ENCODE measurements at regions not wholly inside any gene's neighbourhood (a gene's known extent, or its start where the extent isn't known, plus 50 kb on each side); places are given as distances from the start of the nearest gene placed in this dataset.
"Not testable (repeated sequence)": the region's sequence is repeated elsewhere in the genome, so short reads cannot be mapped to it uniquely, and the experiment has no call there.

- H3K36me3 Mint-ChIP-seq (ENCODE audit: low read depth); H3K27me3 Mint-ChIP-seq (ENCODE audit: low read depth, poor library complexity); H3K27ac Mint-ChIP-seq; H3K4me1 Mint-ChIP-seq; DNase-seq; H3K4me3 Mint-ChIP-seq; H3K9me3 Mint-ChIP-seq: not testable (repeated sequence)
Observed at GRCh38 chr16:21422824-21423223, 144.7 kb upstream of the CRYM start.

GRCh38 chr16:21404699-21405098 is 126.6 kb upstream of the CRYM start:
- not testable (repeated sequence) for H3K4me3 Mint-ChIP-seq; H3K4me1 Mint-ChIP-seq; H3K36me3 Mint-ChIP-seq (ENCODE audit: low read depth); H3K27me3 Mint-ChIP-seq (ENCODE audit: low read depth, poor library complexity); DNase-seq; H3K27ac Mint-ChIP-seq; H3K9me3 Mint-ChIP-seq

GRCh38 chr16:21397866-21398265 is 119.8 kb upstream of the CRYM start:
- H3K27ac Mint-ChIP-seq; H3K4me3 Mint-ChIP-seq; DNase-seq; H3K4me1 Mint-ChIP-seq; H3K27me3 Mint-ChIP-seq (ENCODE audit: low read depth, poor library complexity); H3K36me3 Mint-ChIP-seq (ENCODE audit: low read depth); H3K9me3 Mint-ChIP-seq: not testable (repeated sequence)

DNA sequence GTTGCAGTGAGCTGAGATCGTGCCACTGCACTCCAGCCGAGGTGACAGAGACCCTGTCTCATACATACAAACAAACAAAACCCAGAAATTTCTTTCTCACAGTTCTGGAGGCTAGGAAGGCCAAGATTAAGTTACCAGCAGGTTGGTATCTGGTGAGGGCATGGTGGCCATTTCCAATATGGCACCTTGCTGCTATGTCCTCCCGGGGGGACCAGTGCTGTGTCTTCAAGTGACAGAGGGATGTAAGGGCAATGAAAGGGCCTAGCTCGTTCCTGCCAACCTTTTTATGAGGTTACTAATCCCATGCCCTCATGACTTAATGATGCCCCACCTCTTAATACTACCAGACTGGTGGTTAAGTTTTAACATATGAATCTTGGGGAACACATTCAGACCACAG is 118.5 kb upstream of the CRYM start:
- not testable (repeated sequence) for H3K27ac Mint-ChIP-seq; H3K4me3 Mint-ChIP-seq; H3K27me3 Mint-ChIP-seq (ENCODE audit: low read depth, poor library complexity); H3K36me3 Mint-ChIP-seq (ENCODE audit: low read depth); H3K9me3 Mint-ChIP-seq; H3K4me1 Mint-ChIP-seq; DNase-seq

DNA sequence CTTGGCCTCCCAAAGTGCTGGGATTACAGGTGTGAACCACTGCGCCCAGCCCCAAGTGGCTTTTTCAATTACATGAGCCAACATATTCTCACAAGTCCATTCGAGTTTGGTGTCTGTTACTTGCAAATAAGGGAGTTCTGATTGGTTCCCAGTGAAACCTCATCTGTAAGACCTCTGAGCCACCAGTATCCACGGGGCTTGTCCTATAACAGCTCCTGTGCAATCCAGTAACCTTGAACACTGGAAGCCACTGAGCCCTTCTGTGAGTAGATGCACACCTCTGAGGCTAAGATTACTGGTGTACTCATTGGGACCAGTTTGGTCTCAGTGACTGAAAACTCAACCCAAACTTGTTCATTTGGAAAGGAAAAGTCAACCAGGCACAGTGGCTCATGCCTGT is 112.5 kb upstream of the CRYM start:
- not testable (repeated sequence) for H3K4me3 Mint-ChIP-seq; H3K27ac Mint-ChIP-seq; H3K9me3 Mint-ChIP-seq; H3K27me3 Mint-ChIP-seq (ENCODE audit: low read depth, poor library complexity); H3K4me1 Mint-ChIP-seq; H3K36me3 Mint-ChIP-seq (ENCODE audit: low read depth); DNase-seq

- not testable (repeated sequence) for H3K4me1 Mint-ChIP-seq; H3K36me3 Mint-ChIP-seq (ENCODE audit: low read depth); H3K27me3 Mint-ChIP-seq (ENCODE audit: low read depth, poor library complexity); H3K27ac Mint-ChIP-seq; H3K9me3 Mint-ChIP-seq; H3K4me3 Mint-ChIP-seq
- peak; percentile 12 for DNase-seq
Observed at GRCh38 chr16:21389860-21390259, 111.8 kb upstream of the CRYM start.

- not testable (repeated sequence) for H3K9me3 Mint-ChIP-seq; H3K4me3 Mint-ChIP-seq; H3K27me3 Mint-ChIP-seq (ENCODE audit: low read depth, poor library complexity); H3K4me1 Mint-ChIP-seq; H3K27ac Mint-ChIP-seq; DNase-seq; H3K36me3 Mint-ChIP-seq (ENCODE audit: low read depth)
Observed at GRCh38 chr16:21387757-21388156, 109.7 kb upstream of the CRYM start.

GRCh38 chr16:21386201-21386915 is 108.3 kb upstream of the CRYM start:
- not testable (repeated sequence) for H3K27me3 Mint-ChIP-seq (ENCODE audit: low read depth, poor library complexity); H3K36me3 Mint-ChIP-seq (ENCODE audit: low read depth); H3K9me3 Mint-ChIP-seq; H3K27ac Mint-ChIP-seq; H3K4me1 Mint-ChIP-seq; DNase-seq; H3K4me3 Mint-ChIP-seq

DNA sequence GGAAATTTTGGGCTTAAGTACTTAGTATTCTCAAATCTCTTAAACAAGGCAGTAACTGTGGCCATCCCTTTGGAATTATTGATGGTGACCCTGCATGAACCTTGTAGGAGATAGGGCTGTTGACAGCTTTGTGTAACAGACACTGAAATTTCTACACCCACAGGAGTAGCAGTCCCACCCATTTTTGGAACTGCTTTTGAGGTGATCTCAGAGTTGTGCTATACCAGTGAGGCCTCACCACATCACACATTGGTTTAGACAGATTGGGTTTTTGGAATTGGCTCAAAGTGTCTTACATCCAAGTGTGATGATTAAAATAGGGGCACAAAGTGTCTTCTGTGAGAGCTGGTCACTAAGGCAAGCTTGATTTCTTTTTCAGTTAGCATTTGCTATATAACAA is 105.6 kb upstream of the CRYM start:
- H3K9me3 Mint-ChIP-seq; DNase-seq; H3K4me3 Mint-ChIP-seq; H3K27me3 Mint-ChIP-seq (ENCODE audit: low read depth, poor library complexity); H3K36me3 Mint-ChIP-seq (ENCODE audit: low read depth); H3K27ac Mint-ChIP-seq; H3K4me1 Mint-ChIP-seq: not testable (repeated sequence)

DNA sequence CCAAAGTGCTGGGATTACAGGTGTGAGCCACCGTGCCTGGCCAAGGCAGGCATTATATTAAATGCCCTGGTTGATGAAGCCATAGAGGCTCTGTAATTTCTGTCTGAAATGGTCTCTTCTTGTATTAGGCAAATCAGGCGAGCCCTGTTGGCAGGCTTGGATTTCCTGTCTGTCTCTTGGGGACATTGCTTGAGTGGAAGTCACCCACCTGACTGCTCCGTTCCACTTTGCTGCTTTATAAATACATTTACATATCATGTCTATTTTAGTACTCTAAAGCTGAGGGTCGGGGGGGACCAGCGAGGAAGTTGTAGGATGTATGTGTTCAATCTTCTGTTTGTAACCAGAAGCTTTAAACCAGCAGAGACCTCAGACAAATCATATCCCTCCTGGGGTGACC is 101.6 kb upstream of the CRYM start:
- not testable (repeated sequence) for H3K27ac Mint-ChIP-seq; H3K9me3 Mint-ChIP-seq; H3K4me1 Mint-ChIP-seq; H3K36me3 Mint-ChIP-seq (ENCODE audit: low read depth); H3K4me3 Mint-ChIP-seq; H3K27me3 Mint-ChIP-seq (ENCODE audit: low read depth, poor library complexity); DNase-seq

DNA sequence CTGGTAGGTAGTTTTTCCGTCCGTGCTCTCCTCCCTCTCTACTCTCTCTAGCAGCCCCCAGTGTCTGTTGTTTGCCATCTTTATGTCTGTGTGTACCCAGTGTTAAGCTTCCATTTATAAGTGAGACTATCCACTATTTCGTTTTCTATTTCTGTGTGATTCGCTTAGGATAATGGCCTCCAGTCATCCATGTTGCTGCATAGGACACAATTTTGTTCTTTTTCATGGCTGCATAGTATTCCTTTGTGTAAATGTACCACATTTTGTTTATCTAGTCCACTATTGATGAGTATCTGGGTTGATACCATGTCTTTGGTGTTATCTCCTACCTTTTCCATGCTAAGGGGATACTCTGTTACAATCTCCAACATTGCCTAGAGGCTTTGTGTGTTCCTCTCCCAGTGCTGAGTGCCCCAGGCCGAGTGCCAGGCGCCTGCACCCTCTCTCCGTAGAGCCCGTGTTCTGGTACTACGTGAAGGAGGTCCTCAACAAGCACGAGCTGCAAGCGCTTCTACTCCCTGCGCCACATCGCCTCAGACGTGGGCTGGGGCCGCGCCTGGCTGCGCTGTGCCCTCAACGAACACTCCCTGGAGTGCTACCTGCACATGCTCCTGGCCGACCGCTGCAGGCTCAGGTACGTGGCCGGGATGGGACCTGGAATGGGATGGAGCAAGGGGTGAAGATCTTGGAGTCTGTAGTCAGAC is 98.3 kb upstream of the CRYM start:
- H3K4me3 Mint-ChIP-seq; H3K9me3 Mint-ChIP-seq; DNase-seq; H3K27ac Mint-ChIP-seq; H3K36me3 Mint-ChIP-seq (ENCODE audit: low read depth); H3K27me3 Mint-ChIP-seq (ENCODE audit: low read depth, poor library complexity); H3K4me1 Mint-ChIP-seq: not testable (repeated sequence)

GRCh38 chr16:21375334-21375733 is 97.2 kb upstream of the CRYM start:
- H3K27ac Mint-ChIP-seq; DNase-seq; H3K4me1 Mint-ChIP-seq; H3K4me3 Mint-ChIP-seq; H3K27me3 Mint-ChIP-seq (ENCODE audit: low read depth, poor library complexity); H3K9me3 Mint-ChIP-seq; H3K36me3 Mint-ChIP-seq (ENCODE audit: low read depth): not testable (repeated sequence)

DNA sequence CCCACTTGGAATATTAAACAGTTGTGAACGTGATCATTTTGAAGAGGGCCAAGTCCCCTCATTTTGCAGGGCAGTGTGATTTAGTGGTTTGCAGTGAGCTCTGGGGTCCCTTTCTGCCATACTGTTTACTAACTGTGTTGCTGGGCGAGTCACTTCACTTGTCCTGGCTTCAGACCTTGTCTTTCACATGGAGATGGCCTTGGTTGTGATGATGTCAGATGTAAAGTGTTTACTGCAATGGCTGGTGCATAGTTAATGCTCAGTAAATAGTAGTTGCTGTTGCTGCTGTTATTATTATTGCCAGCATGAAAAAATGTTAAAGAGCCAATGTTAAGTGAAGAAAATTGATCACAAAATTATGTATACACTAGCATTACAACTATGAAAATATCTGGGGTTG is 95.4 kb upstream of the CRYM start:
- not testable (repeated sequence) for H3K9me3 Mint-ChIP-seq; H3K4me1 Mint-ChIP-seq; DNase-seq; H3K4me3 Mint-ChIP-seq; H3K27me3 Mint-ChIP-seq (ENCODE audit: low read depth, poor library complexity); H3K27ac Mint-ChIP-seq; H3K36me3 Mint-ChIP-seq (ENCODE audit: low read depth)

- DNase-seq; H3K27ac Mint-ChIP-seq; H3K4me3 Mint-ChIP-seq; H3K4me1 Mint-ChIP-seq; H3K27me3 Mint-ChIP-seq (ENCODE audit: low read depth, poor library complexity); H3K9me3 Mint-ChIP-seq; H3K36me3 Mint-ChIP-seq (ENCODE audit: low read depth): not testable (repeated sequence)
Observed at GRCh38 chr16:21372862-21373261, 94.8 kb upstream of the CRYM start.

GRCh38 chr16:21372162-21372835 is 94.2 kb upstream of the CRYM start:
- H3K4me3 Mint-ChIP-seq; DNase-seq; H3K4me1 Mint-ChIP-seq; H3K27me3 Mint-ChIP-seq (ENCODE audit: low read depth, poor library complexity); H3K27ac Mint-ChIP-seq; H3K36me3 Mint-ChIP-seq (ENCODE audit: low read depth); H3K9me3 Mint-ChIP-seq: not testable (repeated sequence)
